SK-N-SH (cell line): ENCODE measurements at regions not wholly inside any gene's neighbourhood (a gene's known extent, or its start where the extent isn't known, plus 50 kb on each side); places are given as distances from the start of the nearest gene placed in this dataset.

Experiments used
- CTCF ChIA-PET: fragments of 300-600, 350-600 bp; formaldehyde crosslinking; extraction: SDS; loops from one replicate; lab custom pipeline; 2021; lab: Yijun Ruan, JAX
- POLR2A ChIA-PET: fragments of 350-600 bp; sonication (Branson Sonifier 250); formaldehyde crosslinking; extraction: SDS; loops from one replicate; lab custom pipeline; 2020; ENCODE audit warnings: antibody characterized with exemption, inconsistent platforms; lab: Yijun Ruan, JAX
- DNase-seq: peaks from one replicate; pipeline ENCODE4 v3.0.0; 2012
- H2AFZ ChIP-seq: fragments of 200-600 bp; sonication (generic); 2 replicates; pipeline ENCODE4 v1.8.1; 2016; ENCODE audit warnings: antibody characterized with exemption, mild to moderate bottlenecking, low read depth
- H3F3A ChIP-seq: fragments of 200-600 bp; sonication (generic); replicated peaks from 2 replicates; pipeline ENCODE3; 2016; ENCODE audit warnings: antibody characterized with exemption, mild to moderate bottlenecking; ENCODE audit not compliant: insufficient read depth
- H3K27ac ChIP-seq, 2 experiments: fragments of 200-500 bp in 1 of 2; fragments of 200-600 bp in 1 of 2; sonication (Bioruptor generic) in 1 of 2; sonication (generic), shearing (Covaris generic) in 1 of 2; 2 replicates each; pipeline versions ENCODE4 v1.5.1 to v1.6.1; 2014 to 2016; ENCODE audit warnings: low read depth in 2 of 2, inconsistent platforms in 1 of 2, low read length in 1 of 2, mild to moderate bottlenecking in 1 of 2, mixed read lengths in 1 of 2
- H3K27me3 ChIP-seq: fragments of 200-600 bp; sonication (generic), shearing (Covaris generic); 2 replicates; pipeline ENCODE4 v1.6.1; 2016; ENCODE audit warnings: mixed run types; ENCODE audit not compliant: insufficient read depth
- H3K36me3 ChIP-seq, 2 experiments: fragments of 200-500 bp in 1 of 2; fragments of 200-600 bp in 1 of 2; sonication (Bioruptor generic) in 1 of 2; sonication (generic) in 1 of 2; replicated peaks in 1 of 2; 2 replicates each; pipeline versions ENCODE3 to v1.5.1; 2014 to 2016; ENCODE audit warnings: low read length in 1 of 2, mild to moderate bottlenecking in 1 of 2; ENCODE audit not compliant: insufficient read depth in 2 of 2, control insufficient read depth in 1 of 2
- H3K4me1 ChIP-seq, 2 experiments: fragments of 200-500 bp in 1 of 2; fragments of 200-600 bp in 1 of 2; sonication (Bioruptor generic) in 1 of 2; sonication (generic), shearing (Covaris generic) in 1 of 2; 2 replicates each; pipeline versions ENCODE4 v1.5.1 to v1.6.1; 2014 to 2016; ENCODE audit warnings: low read depth in 1 of 2, low read length in 1 of 2, mixed run types in 1 of 2; ENCODE audit not compliant: insufficient read depth in 2 of 2, control insufficient read depth in 1 of 2
- H3K4me2 ChIP-seq: fragments of 200-600 bp; sonication (generic), shearing (Covaris generic); 2 replicates; pipeline ENCODE4 v1.6.1; 2017; ENCODE audit warnings: mixed run types
- H3K4me3 ChIP-seq, 2 experiments: fragments of 200-500 bp in 1 of 2; fragments of 200-600 bp in 1 of 2; sonication (Bioruptor generic) in 1 of 2; sonication (generic), shearing (Covaris generic) in 1 of 2; 2 replicates each; pipeline versions ENCODE4 v1.5.1 to v1.8.1; 2014 to 2016; ENCODE audit warnings: low read depth in 2 of 2, inconsistent platforms in 1 of 2, low read length in 1 of 2, mild to moderate bottlenecking in 1 of 2, mixed read lengths in 1 of 2, moderate library complexity in 1 of 2
- H3K79me2 ChIP-seq: fragments of 200-600 bp; sonication (generic); 2 replicates; pipeline ENCODE4 v1.8.1; 2017; ENCODE audit warnings: mild to moderate bottlenecking; ENCODE audit not compliant: insufficient read depth
- H3K9ac ChIP-seq: fragments of 200-600 bp; sonication (generic); 2 replicates; pipeline ENCODE4 v1.6.1; 2017; ENCODE audit warnings: mixed run types
- H3K9me2 ChIP-seq: fragments of 200-600 bp; sonication (generic); 2 replicates; pipeline ENCODE4 v1.6.1; 2017; ENCODE audit warnings: mixed run types
- H3K9me3 ChIP-seq: fragments of 200-600 bp; sonication (generic); 2 replicates; pipeline ENCODE4 v1.6.1; 2017; ENCODE audit warnings: mixed run types, mild to moderate bottlenecking, moderate library complexity
- H4K20me1 ChIP-seq: fragments of 200-600 bp; sonication (generic); 2 replicates; pipeline ENCODE4 v1.6.1; 2017; ENCODE audit warnings: mild to moderate bottlenecking, mixed run types; ENCODE audit not compliant: insufficient read depth
- CHD2 ChIP-seq: fragments of 150-350 bp; IDR thresholded peaks from 2 replicates; pipeline ENCODE4 v1.6.1; 2018; ENCODE audit warnings: low read length; ENCODE audit not compliant: partially characterized antibody
- CTCF ChIP-seq: fragments of 200-600 bp; sonication (generic); IDR thresholded peaks from 2 replicates; pipeline ENCODE4 v1.6.1; 2017; ENCODE audit warnings: antibody characterized with exemption, mild to moderate bottlenecking, moderate library complexity
- ELF1 ChIP-seq: IDR thresholded peaks from 2 replicates; pipeline ENCODE4 v1.4.0; 2012
- GATA2 ChIP-seq: sonication (generic); formaldehyde crosslinking; IDR thresholded peaks from 2 replicates; pipeline ENCODE4 v1.5.0; 2020; ENCODE audit warnings: mild to moderate bottlenecking, missing genetic modification reagents
- MAX ChIP-seq: IDR thresholded peaks from 2 replicates; pipeline ENCODE4 v1.4.0; 2012; ENCODE audit warnings: low read depth
- MEF2A ChIP-seq: IDR thresholded peaks from 2 replicates; pipeline ENCODE4 v1.4.0; 2012; ENCODE audit warnings: low read depth, borderline replicate concordance
- NRF1 ChIP-seq: IDR thresholded peaks from 2 replicates; pipeline ENCODE4 v1.6.1; 2012; ENCODE audit warnings: low read depth, mild to moderate bottlenecking, low read length
- POLR2AphosphoS5 ChIP-seq: IDR thresholded peaks from 2 replicates; pipeline ENCODE4 v1.6.1; 2012; ENCODE audit warnings: low read depth, low read length
- RFX5 ChIP-seq: IDR thresholded peaks from 2 replicates; pipeline ENCODE4 v1.6.1; 2012; ENCODE audit warnings: mild to moderate bottlenecking, improper control_type of control experiment, low read length
- SIN3A ChIP-seq: IDR thresholded peaks from 2 replicates; pipeline ENCODE4 v1.6.1; 2012; ENCODE audit warnings: low read depth, mild to moderate bottlenecking, low read length, moderate library complexity, borderline replicate concordance
- SMC3 ChIP-seq: IDR thresholded peaks from 2 replicates; pipeline ENCODE4 v1.6.1; 2012; ENCODE audit warnings: low read depth, low read length, improper control_type of control experiment
- WGBS: methylation state at CpG from one replicate; pipeline ENCODE4 v1.1.6; 2017; ENCODE audit warnings: low lambda C conversion rate; 5-methylcytosine and 5-hydroxymethylcytosine counted together

DNA sequence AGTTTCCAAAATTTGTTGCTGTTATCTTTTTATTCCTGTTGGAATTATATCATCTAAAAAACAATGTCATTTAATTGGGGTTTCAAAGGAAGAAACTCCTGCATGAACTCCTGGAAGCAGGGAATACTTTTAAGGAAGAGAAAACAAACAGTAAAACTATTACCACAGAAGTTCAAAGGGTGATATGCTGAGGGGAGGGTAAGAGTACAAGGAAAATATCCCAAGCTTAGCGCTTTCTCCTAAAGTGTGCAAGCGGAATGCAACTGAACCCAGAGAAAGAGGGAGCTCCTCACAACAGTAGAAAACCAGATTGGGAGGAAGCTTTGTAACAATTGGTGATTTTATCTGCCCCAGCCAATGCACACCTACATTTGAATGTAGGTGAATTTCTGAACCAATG, 175.1 kb downstream of the NUFIP1 start:
- TF ChIP-seq SMC3 = no peak
- TF ChIP-seq MEF2A = no peak
- no peak for TF ChIP-seq RFX5
- no peak for TF ChIP-seq CHD2
- TF ChIP-seq GATA2 (CRISPR knock-in tag) = no peak
- TF ChIP-seq POLR2AphosphoS5 = no peak
- TF ChIP-seq SIN3A = no peak
- TF ChIP-seq CTCF = no peak
- no peak for TF ChIP-seq NRF1
- no peak for TF ChIP-seq ELF1
- no peak for TF ChIP-seq MAX
- POLR2A ChIA-PET = no interaction called here
- Histone ChIP-seq H2AFZ (no peak overlapping the region), H3K36me3 (no peaks in the 10 kb centered on the region), H3K9me3 (no peaks in the 10 kb centered on the region), H3K79me2 (no peaks in the 10 kb centered on the region), H3K27me3 (no peaks in the 10 kb centered on the region), H3K9ac (no peak overlapping the region), H3K4me3 (no peak overlapping the region), H4K20me1 (no peaks in the 10 kb centered on the region), H3K4me2 (no peak overlapping the region), H3K9me2 (no peaks in the 10 kb centered on the region), H3K27ac (no peak overlapping the region), H3K4me1 (peaks cover 13 to 49% of the 10 kb centered on the region in 2 experiments), H3F3A (no peaks in the 10 kb centered on the region)
- 100% methylated on average over 2 of the region's 2 CpGs for WGBS
- CTCF ChIA-PET = interaction anchor here (7.0 kb wide), 1 partner anchor 330 kb away, joined by 51 read pairs; no protein-coding TSS in a partner anchor
- no peak for DNase-seq

GRCh38 chr13:44812818-44813217, 176.5 kb downstream of the NUFIP1 start:
- Histone ChIP-seq H3K4me1 (peaks cover 9 to 37% of the 10 kb centered on the region in 2 experiments), H3K79me2 (no peaks in the 10 kb centered on the region), H3K9me3 (no peaks in the 10 kb centered on the region), H3K9ac (no peak overlapping the region), H3K36me3 (no peaks in the 10 kb centered on the region), H3K27me3 (no peaks in the 10 kb centered on the region), H3K9me2 (no peaks in the 10 kb centered on the region), H3K4me2 (no peak overlapping the region), H3K4me3 (no peak overlapping the region), H3F3A (no peaks in the 10 kb centered on the region), H4K20me1 (no peaks in the 10 kb centered on the region), H3K27ac (no peak overlapping the region), H2AFZ (no peak overlapping the region)
- no peak for DNase-seq
- no peak for TF ChIP-seq NRF1
- WGBS = 91% methylated on average over 3 of the region's 3 CpGs
- POLR2A ChIA-PET = no interaction called here
- CTCF ChIA-PET = interaction anchor here (0.7 kb wide), 1 partner anchor 105 kb away, joined by 3 read pairs; no protein-coding TSS in a partner anchor
